GM12875 (cell line): ENCODE measurements at regions not wholly inside any gene's neighbourhood (a gene's known extent, or its start where the extent isn't known, plus 50 kb on each side); places are given as distances from the start of the nearest gene placed in this dataset.

Experiments used
- H3K4me3 ChIP-seq: one replicate; pipeline ENCODE4 v1.5.1; 2011; ENCODE audit warnings: low read depth, low read length, control low read depth
- TF ChIP-seq, protein P1 (sequence below): IDR thresholded peaks from 2 replicates; pipeline ENCODE4 v1.5.1; 2011; ENCODE audit warnings: low read depth, mild to moderate bottlenecking, control low read depth, inconsistent platforms, low read length, moderate library complexity, borderline replicate concordance; ENCODE audit not compliant: insufficient read depth

DNA sequence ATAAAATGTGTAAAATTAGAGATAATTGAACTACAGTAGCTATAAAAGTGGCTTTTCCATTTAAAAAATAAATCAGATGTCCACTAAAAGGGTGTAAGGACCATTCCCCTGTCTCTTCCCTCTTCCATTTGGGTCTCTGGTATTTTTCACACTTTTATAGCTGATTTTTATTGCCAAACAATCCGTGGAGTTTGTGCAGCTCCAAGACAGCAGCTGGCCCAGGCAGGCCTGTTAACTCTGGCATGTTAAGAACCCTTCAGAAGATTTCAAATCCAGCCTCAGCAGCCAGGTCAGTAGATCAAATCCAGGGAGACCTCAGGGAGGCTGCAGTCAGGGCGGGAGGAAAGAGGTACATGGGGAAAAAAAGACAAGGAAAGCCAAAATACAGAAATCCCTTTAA is 827.1 kb upstream of the FANCL start:
- TF ChIP-seq, protein P1, sequence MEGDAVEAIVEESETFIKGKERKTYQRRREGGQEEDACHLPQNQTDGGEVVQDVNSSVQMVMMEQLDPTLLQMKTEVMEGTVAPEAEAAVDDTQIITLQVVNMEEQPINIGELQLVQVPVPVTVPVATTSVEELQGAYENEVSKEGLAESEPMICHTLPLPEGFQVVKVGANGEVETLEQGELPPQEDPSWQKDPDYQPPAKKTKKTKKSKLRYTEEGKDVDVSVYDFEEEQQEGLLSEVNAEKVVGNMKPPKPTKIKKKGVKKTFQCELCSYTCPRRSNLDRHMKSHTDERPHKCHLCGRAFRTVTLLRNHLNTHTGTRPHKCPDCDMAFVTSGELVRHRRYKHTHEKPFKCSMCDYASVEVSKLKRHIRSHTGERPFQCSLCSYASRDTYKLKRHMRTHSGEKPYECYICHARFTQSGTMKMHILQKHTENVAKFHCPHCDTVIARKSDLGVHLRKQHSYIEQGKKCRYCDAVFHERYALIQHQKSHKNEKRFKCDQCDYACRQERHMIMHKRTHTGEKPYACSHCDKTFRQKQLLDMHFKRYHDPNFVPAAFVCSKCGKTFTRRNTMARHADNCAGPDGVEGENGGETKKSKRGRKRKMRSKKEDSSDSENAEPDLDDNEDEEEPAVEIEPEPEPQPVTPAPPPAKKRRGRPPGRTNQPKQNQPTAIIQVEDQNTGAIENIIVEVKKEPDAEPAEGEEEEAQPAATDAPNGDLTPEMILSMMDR: no peak
- no peak overlapping the region for H3K4me3 ChIP-seq

DNA sequence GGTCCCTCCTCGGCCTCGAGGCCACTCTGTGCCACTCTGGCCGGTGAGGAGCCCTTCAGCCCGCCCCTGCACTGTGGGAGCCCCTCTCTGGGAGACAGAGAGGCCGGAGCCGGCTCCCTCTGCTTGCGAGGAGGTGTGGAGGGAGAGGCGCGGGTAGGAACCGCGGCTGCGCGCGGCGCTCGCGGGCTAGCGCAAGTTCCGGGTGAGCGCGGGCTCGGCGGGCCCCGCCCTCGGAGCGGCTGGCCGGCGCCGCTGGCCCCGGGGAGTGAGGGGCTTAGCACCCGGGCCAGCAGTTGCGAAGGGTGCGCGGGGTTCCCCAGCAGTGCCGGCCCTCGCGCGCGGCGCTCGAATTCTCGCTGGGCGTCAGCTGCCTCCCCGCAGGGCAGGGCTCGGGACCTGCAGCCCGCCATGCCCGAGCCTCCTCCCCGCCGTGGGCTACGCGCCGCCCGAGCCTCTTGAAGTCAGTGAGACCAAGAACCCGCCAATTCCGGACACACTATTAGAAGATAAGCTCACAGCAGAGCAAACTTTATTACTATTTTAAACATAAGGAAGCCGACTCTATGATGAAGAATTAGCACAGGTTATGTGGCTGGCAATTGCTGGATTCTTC is 825.8 kb upstream of the FANCL start:
- no peak overlapping the region for H3K4me3 ChIP-seq
- TF ChIP-seq, protein P1: no peak

DNA sequence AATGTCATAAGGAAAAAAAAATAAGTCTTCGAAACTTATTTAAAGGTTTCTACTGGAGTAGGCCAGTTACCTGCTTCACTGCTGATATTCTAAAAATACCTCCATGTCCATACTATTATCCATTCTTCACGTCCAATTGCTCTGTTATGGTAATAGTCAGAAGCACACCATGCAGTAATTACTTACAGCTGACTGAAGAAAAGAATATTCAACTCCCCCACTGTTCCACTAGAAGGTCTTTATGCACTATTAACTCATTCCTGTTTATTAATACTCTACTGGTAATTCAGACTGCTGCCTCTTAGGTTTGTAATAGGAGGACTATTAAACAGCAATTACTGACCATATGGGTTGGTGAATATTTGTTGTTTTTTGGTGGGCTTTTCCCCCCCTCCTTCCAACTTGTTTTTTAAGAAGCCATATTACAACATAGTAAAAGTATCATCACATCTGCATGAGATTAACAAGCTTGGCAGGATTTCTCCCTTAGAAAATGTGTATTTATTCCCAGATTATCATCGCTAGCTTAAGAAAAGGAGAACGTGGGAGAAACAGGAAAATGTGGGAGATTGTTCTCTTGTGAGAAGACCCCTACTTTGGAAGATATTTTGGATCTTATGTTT is 806.4 kb upstream of the FANCL start:
- H3K4me3 ChIP-seq: no peak overlapping the region

DNA sequence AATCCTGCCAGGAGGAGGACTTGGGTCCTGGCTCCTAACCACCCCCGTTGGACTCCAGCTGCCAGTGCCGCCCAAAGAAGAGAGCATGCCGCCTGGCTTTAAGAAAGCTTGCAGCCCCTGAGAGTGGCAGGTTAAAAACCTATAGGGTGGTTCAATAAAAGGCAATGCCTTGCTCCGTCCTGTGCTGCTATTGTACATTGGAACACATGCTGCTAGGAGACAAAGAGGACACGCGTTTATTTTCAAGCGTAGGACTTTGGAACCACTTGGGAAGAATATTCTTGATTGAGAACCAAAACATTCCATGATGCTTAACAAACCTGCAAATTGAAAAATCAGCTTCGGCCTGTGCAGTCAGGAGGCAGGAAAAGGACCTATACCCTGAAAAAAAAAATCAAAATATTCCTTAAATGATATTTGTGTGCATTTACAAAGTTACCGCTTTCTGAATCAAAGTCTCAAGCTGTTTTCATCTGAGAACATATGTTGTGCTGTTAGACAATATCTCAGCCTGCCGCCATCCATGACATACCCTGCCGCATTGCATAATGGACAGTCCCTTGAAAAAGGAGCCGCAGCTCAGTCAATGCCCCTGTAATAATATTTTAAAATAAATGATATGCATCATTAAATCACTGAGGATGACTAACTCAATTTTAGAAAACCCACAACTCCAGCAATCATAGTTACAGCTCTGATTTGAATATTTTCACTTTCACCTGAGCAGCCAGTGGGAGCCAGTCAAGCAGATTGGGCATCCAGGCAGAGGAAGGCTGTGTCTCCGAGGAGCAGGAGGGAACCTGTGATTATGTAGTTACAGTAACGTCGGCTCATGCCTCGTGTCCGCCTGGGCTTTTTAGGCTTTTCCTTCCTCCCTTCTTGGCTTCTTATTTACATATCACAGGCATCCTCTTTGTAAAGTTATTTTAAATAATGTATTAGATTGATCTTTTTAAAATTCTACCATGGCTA is 805.6 kb upstream of the FANCL start:
- TF ChIP-seq, protein P1: no peak
- H3K4me3 ChIP-seq: no peak overlapping the region

More for the DNA sequence above, 806.4 kb upstream of the FANCL start:
- TF ChIP-seq, protein P1: no peak

DNA sequence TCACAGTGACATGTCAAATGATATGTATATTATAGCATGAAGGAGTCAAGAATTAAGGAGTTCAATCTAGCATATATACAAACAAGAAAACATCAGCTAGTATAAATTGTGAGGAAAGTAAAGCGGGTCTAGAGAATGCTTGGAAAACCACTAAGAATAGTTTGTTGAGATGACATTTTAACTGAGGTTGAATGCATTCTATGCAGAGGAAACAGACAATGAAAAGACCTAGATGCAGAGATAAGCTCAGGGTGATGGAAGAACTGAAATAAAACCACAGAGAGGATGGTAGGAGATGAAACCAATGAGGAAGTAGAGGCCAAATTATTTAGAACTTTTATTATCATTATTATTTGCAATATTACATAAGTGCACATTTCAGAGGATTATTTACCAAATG is 803.6 kb upstream of the FANCL start:
- no peak overlapping the region for H3K4me3 ChIP-seq
- TF ChIP-seq, protein P1: no peak

GRCh38 chr2:59041139-59041538 is 800.0 kb upstream of the FANCL start:
- no peak overlapping the region for H3K4me3 ChIP-seq
- TF ChIP-seq, protein P1: no peak
